Stimulated activated CD4-positive, alpha-beta T cell treated with anti-CD3 and anti-CD28 coated beads, Interleukin-4, amount 100 ng/mL, for 48 hours (primary cell): ENCODE measurements at regions not wholly inside any gene's neighbourhood (a gene's known extent, or its start where the extent isn't known, plus 50 kb on each side); places are given as distances from the start of the nearest gene placed in this dataset.

Experiments
- DNase-seq, 2 donors: peaks; one replicate each; pipeline ENCODE4 v3.0.0-alpha.2; 2020; ENCODE audit warnings: low read depth in 2 of 2

- no peak for DNase-seq
These were observed 572.1 kb upstream of the IGFBP3 start for GRCh38 chr7:46493196-46493595.

DNA sequence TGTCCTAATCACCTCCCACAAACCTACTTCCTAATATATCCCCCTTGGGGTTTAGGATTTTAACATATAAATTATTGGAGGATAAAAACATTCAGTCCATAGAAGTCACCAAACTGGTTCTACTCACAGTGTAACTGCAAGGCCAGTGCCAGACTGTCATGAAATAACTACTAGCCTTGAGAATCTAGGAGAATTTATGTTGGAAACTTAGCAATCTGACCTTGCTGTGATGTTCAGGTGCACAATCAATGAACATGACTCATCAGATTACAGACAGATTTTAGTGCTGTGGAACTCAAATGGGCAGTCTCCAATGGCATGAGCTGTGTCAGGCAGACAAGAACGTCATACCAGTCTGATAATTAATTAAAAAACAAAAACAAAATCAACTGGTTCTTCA is 571.4 kb upstream of the IGFBP3 start:
- no peak for DNase-seq

DNA sequence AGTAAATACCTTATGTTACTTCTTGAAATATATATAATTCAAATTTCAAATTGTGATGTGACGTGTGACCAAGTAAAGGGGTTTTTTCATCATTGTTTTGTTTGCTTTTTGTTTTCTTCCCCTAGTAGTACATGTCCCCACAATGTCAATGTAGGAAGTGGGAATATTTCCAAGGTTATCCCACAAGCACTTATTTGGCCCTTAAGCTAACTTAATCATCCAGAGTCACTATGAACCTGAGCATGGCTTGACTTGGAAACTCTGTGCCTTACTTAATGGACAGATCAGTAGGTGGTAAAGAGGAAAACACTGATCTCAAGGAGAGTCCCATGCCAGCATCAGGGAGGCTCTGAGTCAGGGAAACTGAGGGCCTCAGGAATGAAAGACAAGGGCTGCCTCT is 569.3 kb upstream of the IGFBP3 start:
- no peak for DNase-seq

- no peak for DNase-seq
These were observed 568.0 kb upstream of the IGFBP3 start for GRCh38 chr7:46489106-46489505.

- DNase-seq, result no peak
These were observed 567.5 kb upstream of the IGFBP3 start for GRCh38 chr7:46488607-46489006.

GRCh38 chr7:46486256-46487206 is 565.5 kb upstream of the IGFBP3 start:
- DNase-seq, result no peak

DNA sequence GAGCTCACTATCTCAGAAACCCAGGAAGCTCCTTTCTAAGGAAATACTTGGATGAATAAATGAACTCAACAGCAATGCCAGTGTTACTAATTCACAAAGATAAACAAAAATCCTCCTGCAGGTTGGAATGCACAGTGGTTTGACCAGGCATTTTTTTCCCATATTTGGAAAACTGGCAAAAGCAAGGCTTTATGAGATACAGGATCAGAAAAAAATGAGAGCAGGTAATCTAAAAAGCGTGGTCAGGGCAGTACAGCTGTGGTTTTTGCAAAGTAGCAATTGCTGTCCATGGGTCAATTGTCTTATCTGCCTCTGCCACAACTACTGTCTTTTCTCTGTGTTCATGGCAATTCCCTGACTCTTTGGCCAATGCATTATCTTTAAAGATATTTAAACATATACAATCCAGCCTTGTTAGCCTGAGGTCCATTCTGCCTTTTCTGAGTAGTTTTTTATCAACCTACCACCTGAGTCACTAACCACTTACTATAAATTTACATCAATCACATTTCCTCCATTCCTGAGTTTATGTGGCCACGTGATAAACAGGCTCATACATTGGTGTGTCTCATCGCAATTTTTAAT is 564.5 kb upstream of the IGFBP3 start:
- DNase-seq, result no peak

DNA sequence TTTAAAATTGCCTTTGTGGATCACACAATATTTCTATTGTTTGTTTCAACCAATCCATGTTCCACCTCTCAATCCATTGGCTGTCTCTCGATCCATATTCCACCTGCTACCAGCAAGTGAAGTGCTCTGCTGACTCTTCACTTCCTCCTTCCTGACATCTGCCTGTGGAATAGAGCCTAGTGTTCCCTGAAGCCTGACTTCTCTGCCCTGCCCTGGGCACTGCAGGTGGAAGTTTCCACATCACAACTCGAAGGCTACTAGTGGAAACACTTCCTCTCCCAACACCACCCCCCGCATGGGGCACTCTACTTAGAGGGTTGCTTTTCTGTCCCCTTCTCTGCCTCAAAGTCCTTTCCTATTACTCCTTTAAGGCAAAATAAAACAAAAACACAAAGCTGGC is 563.8 kb upstream of the IGFBP3 start:
- DNase-seq, result no peak

- DNase-seq, result no peak
These were observed 559.5 kb upstream of the IGFBP3 start for GRCh38 chr7:46480619-46481018.

DNA sequence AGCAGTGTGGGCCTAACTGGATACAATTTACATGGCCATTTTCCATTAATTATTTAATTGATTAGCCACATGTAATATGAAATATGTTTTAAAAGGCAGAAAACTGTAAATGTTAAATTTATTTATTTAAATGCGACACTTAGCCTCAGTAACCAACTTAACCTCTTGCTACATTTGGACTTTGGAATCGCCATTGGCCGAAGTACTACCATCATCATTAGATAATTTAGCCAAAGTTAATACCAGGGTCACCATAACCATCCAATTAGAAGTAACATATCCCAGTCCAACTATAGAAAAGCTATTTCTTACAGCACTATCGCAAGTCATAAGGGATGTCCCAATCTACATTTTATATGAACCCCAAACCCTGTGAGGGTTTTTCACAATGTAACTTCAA is 558.6 kb upstream of the IGFBP3 start:
- no peak for DNase-seq

- no peak for DNase-seq
These were observed 557.0 kb upstream of the IGFBP3 start for GRCh38 chr7:46478046-46478445.

DNA sequence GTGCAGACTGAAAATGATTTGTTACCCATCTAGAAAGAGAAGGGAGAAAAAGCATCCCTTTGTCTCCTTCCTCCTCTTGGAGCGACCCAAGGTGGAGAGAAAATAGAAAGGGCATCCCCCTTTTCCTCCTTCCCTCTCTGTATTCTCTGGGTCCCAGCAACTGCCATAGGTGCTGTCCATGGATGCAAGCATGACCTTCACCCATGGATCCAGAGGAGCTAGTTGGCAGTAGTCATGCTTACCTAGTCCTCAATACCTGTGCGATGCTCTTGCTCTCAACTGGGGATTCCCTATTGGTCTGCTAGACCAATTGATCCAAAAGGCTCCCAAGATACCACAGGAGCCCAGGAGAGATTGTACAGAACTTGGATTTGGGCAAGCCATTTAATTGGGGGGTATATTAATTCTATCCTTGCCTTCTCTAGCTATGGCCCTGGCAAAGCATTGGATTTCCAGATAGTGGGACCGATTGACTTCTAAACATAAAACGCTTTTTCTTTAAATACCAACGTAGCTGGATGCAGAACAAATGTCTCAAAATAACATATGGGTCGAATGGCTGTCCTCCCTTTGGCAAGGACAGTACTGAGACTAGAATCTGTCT is 547.8 kb upstream of the IGFBP3 start:
- DNase-seq, result no peak

DNA sequence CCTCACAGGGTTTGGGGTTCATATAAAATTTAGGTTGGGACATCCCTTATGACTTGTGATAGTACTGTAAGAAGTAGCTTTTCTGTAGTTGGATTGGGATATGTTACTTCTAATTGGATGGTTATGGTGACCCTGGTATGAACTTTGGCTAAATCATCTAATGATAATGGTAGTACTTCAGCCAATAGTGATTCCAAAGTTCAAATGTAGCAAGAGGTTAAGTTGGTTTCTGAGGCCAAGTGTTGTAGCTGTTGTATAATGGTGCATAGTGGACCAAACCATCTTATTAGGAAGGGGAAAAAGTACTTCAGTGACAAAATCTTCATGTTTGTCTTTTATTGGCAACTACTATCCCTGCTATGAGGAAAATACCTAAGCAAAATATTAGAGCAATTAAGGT is 542.1 kb upstream of the IGFBP3 start:
- no peak for DNase-seq

GRCh38 chr7:46461334-46461777 is 540.3 kb upstream of the IGFBP3 start:
- DNase-seq, result no peak

- no peak for DNase-seq
These were observed 538.9 kb upstream of the IGFBP3 start for GRCh38 chr7:46459942-46460341.

- no peak for DNase-seq
These were observed 533.7 kb upstream of the IGFBP3 start for GRCh38 chr7:46454816-46455215.

DNA sequence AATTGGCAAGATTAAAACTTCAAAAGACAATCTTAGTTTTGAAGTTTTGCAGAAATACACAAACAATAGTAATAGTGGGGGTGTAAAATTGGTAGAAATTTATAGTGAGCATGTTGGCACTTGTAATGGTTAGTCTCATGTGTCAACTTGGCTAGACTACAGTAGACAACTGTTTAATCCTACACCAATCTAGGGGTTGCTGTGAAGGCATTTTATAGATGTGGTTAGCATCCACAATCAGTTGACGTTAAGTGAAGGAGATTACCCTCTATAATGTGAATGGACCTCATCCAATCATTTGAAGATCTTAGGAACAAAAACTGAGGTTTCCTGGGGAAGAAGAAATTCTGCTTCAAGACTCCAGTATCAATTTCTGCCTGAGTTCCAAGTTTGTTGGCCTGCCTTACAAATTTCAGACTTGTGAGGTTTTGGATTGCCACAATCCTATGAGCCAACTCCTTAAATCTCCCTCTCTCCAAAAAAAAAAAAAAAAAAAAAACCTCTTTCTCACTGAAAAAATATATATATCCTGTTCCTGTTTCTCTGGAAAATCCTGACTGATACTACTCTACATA is 531.6 kb upstream of the IGFBP3 start:
- DNase-seq, result no peak

DNA sequence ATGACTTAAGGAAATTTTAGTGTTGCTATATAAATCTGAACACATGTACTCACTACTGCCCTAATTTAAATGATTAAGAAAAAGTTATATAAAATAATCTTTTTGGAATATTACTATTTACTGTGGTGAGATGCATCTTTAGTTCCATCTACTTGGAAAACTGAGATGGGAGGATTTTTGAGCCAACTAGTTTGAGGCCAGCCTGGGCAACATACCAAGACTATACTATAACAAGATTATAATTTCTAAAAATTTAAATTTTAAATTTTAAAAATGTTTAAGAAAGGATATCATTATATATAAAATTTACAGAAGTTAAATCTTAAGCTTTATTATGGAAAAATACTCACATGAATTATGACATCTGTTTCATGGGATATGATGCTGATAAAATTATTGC is 530.8 kb upstream of the IGFBP3 start:
- DNase-seq, result no peak

- DNase-seq, result no peak
These were observed 529.8 kb upstream of the IGFBP3 start for GRCh38 chr7:46450886-46451285.

DNA sequence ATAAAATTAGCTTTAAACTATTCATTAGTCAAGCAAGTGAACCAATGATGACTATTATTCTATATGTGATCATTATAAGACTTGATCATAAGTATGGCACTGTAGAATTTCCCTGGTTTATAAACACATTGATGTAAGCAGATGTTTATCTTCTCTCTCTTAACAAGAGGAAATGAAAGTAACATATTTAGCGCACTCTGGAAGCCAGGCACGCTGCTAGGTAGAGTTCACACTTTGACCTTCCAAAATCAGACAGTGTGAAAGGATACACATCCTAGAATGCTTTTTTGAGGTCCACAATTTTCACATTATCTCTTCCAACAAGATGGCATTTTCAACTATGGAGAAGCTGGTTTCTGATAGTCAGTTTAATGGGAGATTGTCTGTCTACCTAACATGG is 529.4 kb upstream of the IGFBP3 start:
- no peak for DNase-seq

DNA sequence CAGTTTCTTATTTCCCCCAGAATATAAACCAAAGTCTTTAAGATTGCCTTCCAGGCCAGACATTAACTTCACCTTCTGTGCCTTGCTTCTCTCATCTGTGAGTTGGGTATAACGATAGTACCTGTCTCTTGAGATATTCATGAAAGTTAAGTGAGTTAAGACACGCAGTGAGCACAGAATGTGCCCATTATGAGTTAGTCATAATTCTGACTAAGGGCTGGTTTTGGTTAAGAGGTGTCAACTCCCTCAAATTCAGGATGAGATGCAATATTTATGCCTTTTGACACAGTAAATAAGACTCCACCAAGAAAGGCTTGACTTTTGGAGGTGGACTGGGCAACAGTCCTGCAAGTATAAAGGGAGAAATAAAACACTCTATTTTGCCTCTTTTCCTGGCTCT is 528.7 kb upstream of the IGFBP3 start:
- no peak for DNase-seq

- no peak for DNase-seq
These were observed 527.4 kb upstream of the IGFBP3 start for GRCh38 chr7:46448478-46448877.

GRCh38 chr7:46446151-46446550 is 525.1 kb upstream of the IGFBP3 start:
- DNase-seq, result no peak
